ENCODE measurements at regions not wholly inside any gene's neighbourhood (a gene's known extent, or its start where the extent isn't known, plus 50 kb on each side); places are given as distances from the start of the nearest gene placed in this dataset.
A peak's percentile ranks its signal among the peaks of the same experiment; 100 is the strongest.
"Not testable (repeated sequence)": the region's sequence is repeated elsewhere in the genome, so short reads cannot be mapped to it uniquely, and the experiment has no call there.

DNA sequence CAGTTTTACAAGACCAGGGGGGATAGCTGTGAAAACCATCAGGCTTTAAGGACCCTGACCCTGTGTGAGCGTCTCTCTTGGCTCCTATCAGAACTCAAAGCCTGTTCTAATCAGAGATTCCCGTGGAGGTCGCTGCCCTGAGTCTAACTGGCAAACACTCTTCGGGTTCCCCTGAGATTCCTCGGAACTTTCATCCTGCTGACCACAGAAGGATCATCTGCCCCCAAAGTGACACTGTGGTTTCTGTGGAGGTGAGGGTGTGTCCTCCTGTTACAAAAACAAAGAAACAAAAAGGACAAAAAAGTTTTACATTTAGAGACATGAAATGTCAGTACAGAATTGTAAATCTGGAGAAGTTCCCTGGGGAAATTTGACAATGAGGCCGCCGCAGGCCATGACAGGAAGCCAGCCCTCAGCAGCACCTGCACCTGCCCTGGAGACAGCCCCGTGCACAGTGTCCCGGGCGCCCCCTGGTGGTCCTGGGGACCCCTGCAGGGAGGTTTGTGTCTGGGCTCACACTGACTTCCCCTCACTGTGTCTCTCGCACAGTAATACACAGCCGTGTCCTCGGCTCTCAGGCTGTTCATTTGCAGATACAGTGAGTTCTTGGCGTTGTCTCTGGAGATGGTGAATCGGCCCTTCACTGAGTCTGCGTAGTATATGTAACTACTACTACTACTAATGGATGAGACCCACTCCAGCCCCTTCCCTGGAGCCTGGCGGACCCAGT is 708.3 kb downstream of the TMEM121 start:
- peak; percentile 26 for DNase-seq

- no peak for DNase-seq
These were observed 709.2 kb downstream of the TMEM121 start for GRCh38 chr14:106235356-106236159.

- DNase-seq, result no peak
These were observed 722.2 kb downstream of the TMEM121 start for GRCh38 chr14:106248321-106249192.

DNA sequence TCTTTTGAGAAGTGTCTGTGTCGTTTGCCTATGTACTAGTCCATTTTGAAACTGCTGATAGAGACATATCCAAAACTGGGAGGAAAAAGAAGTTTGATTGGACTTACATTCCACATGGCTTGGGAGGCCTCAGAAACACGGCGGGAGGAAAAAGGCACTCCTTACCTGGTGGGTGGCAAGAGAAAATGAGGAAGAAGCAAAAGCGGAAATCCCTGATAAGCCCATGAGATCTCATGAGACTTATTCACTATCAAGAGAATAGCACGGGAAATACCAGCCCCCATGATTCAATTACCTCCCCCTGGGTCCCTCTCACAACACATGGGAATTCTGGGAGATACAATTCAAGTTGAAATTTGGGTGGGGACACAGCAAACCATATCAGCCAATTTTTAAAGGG is 727.6 kb downstream of the TMEM121 start:
- DNase-seq, result not testable (repeated sequence)

DNA sequence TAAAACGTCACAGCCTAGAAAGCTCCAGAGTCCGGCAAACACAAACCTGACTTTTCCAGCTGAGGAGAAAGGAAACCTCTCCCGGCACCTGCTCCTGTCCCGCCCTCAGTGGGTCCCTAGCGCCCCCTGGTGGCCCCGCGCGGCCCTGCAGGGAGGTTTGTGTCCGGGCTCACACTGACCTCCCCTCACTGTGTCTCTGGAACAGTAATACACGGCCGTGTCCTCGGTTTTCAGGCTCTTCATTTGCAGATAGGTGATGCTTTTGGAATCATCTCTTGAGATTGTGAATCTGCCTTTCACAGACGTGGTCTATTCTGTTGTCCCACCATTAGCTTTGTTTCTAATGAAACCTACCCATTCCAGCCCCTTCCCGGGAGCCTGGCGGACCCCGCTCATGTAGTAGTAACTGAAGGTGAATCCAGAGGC is 731.2 kb downstream of the TMEM121 start:
- DNase-seq, result peak; percentile 49

- DNase-seq, result peak; percentile 72
These were observed 741.8 kb downstream of the TMEM121 start for GRCh38 chr14:106268013-106268727.

GRCh38 chr14:106269029-106269428 is 742.6 kb downstream of the TMEM121 start:
- DNase-seq, result no peak

DNA sequence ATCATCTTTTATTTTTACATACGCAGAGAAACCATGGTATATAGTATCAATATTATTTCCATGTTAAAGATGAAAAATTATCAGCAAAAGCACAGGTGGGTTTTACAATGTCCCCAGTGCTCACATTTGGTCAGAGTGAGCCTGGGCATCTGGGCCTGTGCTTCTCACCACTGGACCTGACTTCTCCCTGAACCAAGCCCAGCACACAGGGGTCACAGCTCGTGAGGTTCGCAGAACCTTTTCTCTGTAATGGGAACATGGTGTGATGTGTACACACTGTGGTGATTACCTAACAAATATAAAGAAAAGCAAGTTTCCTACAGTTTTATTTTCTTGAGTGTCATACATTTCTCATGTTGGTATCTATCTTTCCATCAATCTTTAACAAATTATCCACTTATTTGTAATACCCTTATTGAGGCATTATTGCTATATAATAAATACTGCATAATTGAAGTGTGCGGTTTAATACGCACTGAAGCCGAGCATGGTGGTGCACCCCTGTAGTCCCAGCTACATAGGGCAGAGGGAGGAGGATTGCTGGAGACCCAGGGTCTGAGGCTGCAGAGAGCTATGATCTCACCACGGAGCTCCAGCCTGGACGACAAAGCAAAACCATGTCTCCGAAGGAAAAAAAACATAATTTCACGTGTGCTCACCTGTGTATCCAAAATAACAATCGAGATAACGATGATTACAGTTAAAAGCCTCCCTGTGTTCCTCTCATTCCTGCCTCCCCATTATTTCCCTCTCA is 743.2 kb downstream of the TMEM121 start:
- no peak for DNase-seq

DNA sequence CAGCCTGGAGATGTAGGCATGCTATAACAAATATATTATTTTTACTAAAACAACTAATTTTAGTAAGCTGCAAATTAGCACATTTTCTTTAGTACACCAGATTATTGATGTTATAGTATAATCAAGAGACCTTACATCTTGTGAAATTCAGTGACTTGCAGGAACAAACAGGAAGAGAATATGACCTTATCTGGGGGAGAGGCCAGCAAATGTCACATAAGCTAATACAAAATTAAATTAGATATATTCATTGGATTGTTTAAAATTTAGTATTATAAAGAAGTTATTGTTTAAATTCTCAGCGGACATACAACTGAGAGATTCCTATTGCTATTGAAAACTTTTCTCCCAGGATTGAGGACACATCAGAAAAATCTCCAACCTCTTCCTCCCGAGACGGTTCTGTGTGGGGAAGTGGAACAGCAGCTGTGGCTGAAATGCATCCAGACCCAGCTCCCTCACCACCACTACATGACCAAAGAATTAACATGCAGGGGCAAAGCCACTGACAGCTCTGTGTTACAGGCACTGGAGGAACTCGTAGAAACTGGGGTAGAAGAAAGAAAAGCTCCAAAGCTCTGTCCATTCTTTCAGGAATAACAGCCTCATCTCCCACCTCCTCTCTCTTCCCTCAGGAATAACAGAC is 744.2 kb downstream of the TMEM121 start:
- not testable (repeated sequence) for DNase-seq

DNA sequence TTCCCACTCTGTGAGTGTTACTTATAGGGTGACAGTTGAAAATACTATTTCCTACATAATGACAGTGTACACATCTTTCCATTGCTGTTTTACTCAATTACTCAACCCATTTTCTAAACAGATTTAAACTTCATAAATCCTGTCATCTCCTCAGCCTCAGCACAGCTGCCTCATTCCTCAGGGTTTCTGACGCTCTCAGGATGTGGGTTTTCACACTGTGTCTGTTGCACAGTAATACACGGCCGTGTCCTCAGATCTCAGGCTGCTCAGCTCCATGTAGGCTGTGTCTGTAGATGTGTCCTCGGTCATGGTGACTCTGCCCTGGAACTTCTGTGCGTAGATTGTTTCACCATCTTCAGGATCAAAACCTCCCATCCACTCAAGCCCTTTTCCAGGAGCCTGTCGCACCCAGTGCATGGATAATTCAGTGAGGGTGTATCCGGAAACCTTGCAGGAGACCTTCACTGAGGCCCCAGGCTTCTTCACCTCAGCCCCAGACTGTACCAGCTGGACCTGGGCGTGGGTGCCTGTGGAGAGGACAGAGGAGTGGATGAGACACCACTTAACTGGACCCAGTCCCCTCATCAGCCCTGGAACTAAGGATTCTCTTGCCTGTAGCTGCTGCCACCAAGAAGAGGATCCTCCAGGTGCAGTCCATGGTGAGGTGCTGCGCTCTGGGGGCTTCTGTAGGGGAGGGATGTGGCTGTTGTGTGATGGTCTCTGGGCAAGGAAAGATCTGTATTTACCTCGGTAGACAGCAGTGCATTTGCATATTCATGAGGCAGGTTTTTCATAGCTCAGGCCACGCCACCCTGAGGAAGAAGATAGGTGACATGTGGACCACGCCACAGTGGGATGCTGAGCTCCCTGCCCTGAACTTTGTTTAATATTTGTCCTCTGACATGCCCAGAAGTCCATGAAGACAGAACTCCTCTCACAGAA is 750.2 kb downstream of the TMEM121 start:
- DNase-seq, result no peak

GRCh38 chr14:106277503-106277902 is 751.1 kb downstream of the TMEM121 start:
- no peak for DNase-seq

DNA sequence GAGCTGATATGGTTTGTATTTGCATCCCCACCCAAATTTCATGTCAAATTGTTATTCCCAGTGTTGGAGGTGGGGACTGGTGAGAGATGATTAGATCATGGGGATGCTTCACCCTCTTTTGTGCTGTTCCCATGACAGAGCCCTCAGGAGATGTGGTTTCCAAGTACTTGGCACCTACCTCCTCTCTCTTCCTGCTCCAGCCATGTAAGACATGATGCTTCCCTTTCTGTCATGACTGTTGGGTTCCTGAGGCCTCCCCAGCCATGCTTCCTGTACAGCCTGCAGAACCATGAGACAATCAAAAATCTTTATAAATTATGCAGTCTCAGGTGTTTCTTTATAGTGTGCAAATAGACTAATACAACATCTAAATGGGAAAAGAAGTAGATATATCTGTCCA is 754.5 kb downstream of the TMEM121 start:
- no peak for DNase-seq

DNA sequence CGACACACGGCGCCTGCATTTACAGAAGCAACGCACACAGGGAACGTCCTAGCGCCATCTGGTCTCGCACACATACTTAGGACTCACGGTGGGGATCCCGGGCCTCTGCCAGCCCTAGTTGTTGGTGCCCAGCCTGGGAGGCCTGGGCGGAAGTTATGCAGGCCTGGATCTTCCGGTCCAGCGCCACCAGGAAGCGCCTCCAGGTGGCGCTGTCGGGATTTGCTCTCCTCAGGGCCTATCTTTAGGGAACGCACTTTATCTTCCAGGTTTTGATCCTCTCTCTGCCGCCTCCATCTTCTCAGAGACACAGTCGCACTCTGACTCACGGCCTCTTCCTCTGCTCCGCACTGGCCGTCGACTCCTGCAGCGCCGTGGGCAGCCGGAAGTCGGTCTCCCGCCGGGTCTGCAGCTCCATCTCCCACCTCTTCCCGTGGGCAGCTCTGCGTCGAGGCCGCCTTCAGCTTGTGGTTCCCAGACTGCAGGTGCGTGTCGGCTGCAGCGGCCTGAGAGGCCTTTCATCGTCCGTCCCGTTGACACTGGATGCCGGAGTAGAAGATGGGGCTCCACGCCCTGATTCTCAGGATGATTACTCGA is 760.4 kb downstream of the TMEM121 start:
- no peak for DNase-seq

DNA sequence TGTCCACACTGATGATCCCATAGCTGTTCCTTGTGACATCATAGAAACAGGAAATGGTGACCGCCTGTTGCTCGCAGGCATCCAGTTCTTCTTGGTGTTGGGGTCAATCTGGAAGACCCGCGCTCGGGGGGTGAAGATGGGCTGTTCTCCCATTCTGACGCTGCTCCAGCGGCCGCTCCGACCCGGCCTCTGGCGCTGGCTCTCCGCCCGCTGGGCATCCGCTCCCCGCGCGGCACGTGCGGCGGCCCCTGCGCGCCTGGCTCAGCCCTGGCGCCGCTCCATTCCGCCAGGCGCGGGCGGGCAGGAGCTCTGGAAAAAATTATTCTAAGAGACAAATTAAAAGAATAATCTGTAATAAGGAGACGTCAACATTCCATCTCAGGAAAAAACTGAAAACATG is 761.1 kb downstream of the TMEM121 start:
- no peak for DNase-seq

GRCh38 chr14:106291626-106292025 is 765.2 kb downstream of the TMEM121 start:
- no peak for DNase-seq

GRCh38 chr14:106294324-106294723 is 767.9 kb downstream of the TMEM121 start:
- DNase-seq, result no peak

GRCh38 chr14:106300951-106301510 is 774.6 kb downstream of the TMEM121 start:
- DNase-seq, result not testable (repeated sequence)

GRCh38 chr14:106301609-106302008 is 775.2 kb downstream of the TMEM121 start:
- not testable (repeated sequence) for DNase-seq

- DNase-seq, result no peak
These were observed 776.3 kb downstream of the TMEM121 start for GRCh38 chr14:106302661-106303060.

All from CD4-positive, alpha-beta T cell treated with Interleukin-4 for 4 hours (primary cell).